H1 (cell line): ENCODE measurements at regions not wholly inside any gene's neighbourhood (a gene's known extent, or its start where the extent isn't known, plus 50 kb on each side); places are given as distances from the start of the nearest gene placed in this dataset.

Experiments used
- CREB1 ChIP-seq: IDR thresholded peaks from 2 replicates; pipeline ENCODE4 v1.6.1; 2012; ENCODE audit warnings: inconsistent platforms
- POU5F1 ChIP-seq: IDR thresholded peaks from 2 replicates; pipeline ENCODE4 v1.6.1; 2011; ENCODE audit warnings: low read depth, mild to moderate bottlenecking, low read length, moderate library complexity
- SIX5 ChIP-seq: IDR thresholded peaks from 2 replicates; pipeline ENCODE4 v1.6.1; 2011; ENCODE audit warnings: mild to moderate bottlenecking, low read depth, low read length
- SP1 ChIP-seq: IDR thresholded peaks from 2 replicates; pipeline ENCODE4 v1.6.1; 2011; ENCODE audit warnings: low read depth, low read length
- SRF ChIP-seq: IDR thresholded peaks from 2 replicates; pipeline ENCODE4 v1.6.1; 2011; ENCODE audit warnings: mild to moderate bottlenecking, low read depth, low read length, moderate library complexity
- TF ChIP-seq, protein P1 (sequence below): IDR thresholded peaks from 2 replicates; pipeline ENCODE4 v1.6.1; 2012; ENCODE audit warnings: low read length, inconsistent platforms

DNA sequence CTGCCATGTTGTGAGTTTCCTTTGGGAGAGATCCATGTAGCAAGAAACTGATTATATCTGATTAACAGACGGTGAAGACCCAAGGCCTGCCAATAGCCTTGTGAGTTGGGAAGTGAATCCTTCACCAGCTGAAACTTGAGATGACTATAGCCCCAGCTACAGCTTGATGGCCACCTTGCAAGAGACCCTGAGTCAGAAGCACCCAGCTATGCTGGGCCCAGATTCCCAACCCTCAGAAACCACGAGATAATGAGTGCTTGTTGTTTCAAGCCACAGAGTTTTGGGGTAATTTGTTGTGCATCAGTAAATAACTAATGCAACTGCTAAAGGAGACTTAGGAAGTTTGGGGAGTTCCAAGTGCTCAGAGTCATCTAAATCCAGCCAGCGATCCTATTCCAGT is 80.3 kb downstream of the AVPR1A start (continued):
- TF ChIP-seq, protein P1, sequence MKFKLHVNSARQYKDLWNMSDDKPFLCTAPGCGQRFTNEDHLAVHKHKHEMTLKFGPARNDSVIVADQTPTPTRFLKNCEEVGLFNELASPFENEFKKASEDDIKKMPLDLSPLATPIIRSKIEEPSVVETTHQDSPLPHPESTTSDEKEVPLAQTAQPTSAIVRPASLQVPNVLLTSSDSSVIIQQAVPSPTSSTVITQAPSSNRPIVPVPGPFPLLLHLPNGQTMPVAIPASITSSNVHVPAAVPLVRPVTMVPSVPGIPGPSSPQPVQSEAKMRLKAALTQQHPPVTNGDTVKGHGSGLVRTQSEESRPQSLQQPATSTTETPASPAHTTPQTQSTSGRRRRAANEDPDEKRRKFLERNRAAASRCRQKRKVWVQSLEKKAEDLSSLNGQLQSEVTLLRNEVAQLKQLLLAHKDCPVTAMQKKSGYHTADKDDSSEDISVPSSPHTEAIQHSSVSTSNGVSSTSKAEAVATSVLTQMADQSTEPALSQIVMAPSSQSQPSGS = no peak
- no peak for TF ChIP-seq SP1
- no peak for TF ChIP-seq SIX5
- no peak for TF ChIP-seq SRF
- TF ChIP-seq POU5F1 = no peak
- no peak for TF ChIP-seq CREB1
